Heart left ventricle (tissue), 16 donors: ENCODE measurements at regions not wholly inside any gene's neighbourhood (a gene's known extent, or its start where the extent isn't known, plus 50 kb on each side); places are given as distances from the start of the nearest gene placed in this dataset.

Experiments
- ATAC-seq, 4 donors: fragments of 200-7000 bp; cut with Tn5 transposase; one replicate each; pipeline ENCODE4 v1.9.1; 2020 to 2022; ENCODE audit warnings: moderate library complexity in 4 of 4, mild to moderate bottlenecking in 3 of 4, moderate number of reproducible peaks in 1 of 4
- DNase-seq, 5 donors: peaks; one replicate each; pipeline ENCODE4 v3.0.0-alpha.2; 2020
- H3K27ac ChIP-seq, 12 donors: fragments of 200-600 bp; sonication (generic) in 4 of 12; one replicate each; pipeline versions ENCODE4 v1.5.0 to v1.8.0; 2016 to 2022; ENCODE audit warnings: mild to moderate bottlenecking in 2 of 12
- H3K27me3 ChIP-seq, 9 donors: fragments of 200-600 bp; sonication (generic) in 2 of 9; one replicate each; pipeline versions ENCODE4 v1.5.1 to v1.8.0; 2016 to 2022; ENCODE audit warnings: mild to moderate bottlenecking in 3 of 9
- H3K36me3 ChIP-seq, 9 donors: fragments of 200-600 bp; sonication (generic) in 2 of 9; one replicate each; pipeline versions ENCODE4 v1.5.0 to v1.8.0; 2018 to 2022; ENCODE audit warnings: mild to moderate bottlenecking in 2 of 9
- H3K4me1 ChIP-seq, 12 donors: fragments of 200-600 bp; sonication (generic) in 4 of 12; one replicate each; pipeline versions ENCODE4 v1.5.0 to v1.8.0; 2016 to 2022; ENCODE audit warnings: mild to moderate bottlenecking in 3 of 12
- H3K4me3 ChIP-seq, 12 donors: fragments of 200-600 bp; sonication (generic) in 4 of 12; one replicate each; pipeline versions ENCODE4 v1.5.0 to v1.8.0; 2017 to 2022; ENCODE audit warnings: mild to moderate bottlenecking in 9 of 12, moderate library complexity in 4 of 12
- H3K9me3 ChIP-seq, 12 donors: fragments of 200-600 bp; sonication (generic) in 4 of 12; one replicate each; pipeline versions ENCODE4 v1.5.0 to v1.8.0; 2016 to 2022; ENCODE audit warnings: mild to moderate bottlenecking in 1 of 12
- POLR2A ChIP-seq, 2 donors: fragments of 450-650 bp; IDR thresholded peaks; one replicate each; pipeline ENCODE4 v1.6.1; 2017; ENCODE audit warnings: antibody characterized with exemption in 2 of 2, mild to moderate bottlenecking in 2 of 2, moderate library complexity in 2 of 2
- WGBS, 4 donors: extraction: QIAGEN DNeasy Blood & Tissue Kit in 2 of 4; methylation state at CpG; one replicate each; pipeline versions ENCODE4 v1.1.5 to v1.1.7; 2013 to 2018; 5-methylcytosine and 5-hydroxymethylcytosine counted together
- intact Hi-C, 10 donors: fragments of 100-400 bp; cut with DNase I; formaldehyde crosslinking; loops; one replicate each; pipeline versions ENCODE4 v1.11.1 to v1.14.2; 2022
- TF ChIP-seq, protein P1 (sequence below), 12 donors: fragments of 200-600 bp; sonication (generic) in 4 of 12; IDR thresholded peaks; one replicate each; pipeline versions ENCODE4 v1.5.0 to v1.8.0; 2018 to 2022; ENCODE audit warnings: antibody characterized with exemption in 12 of 12, mild to moderate bottlenecking in 5 of 12
- donor health status: ischemic (EF 13 %, LVEDD 7.1; RV severe dilation, severe dysfunction).
- donor health status: healthy with polysubstance abuse.
- donor health status: DM: no; HTN: yes; CAD: no.
- donor health status: DM: no; HTN: no; CAD: no.
- donor health status: ischemic (EF 25% LVEDD 6.9; RV normal size, moderate dysfunction).
- donor health status: ischemic (EF 25% LVEDD 5.7; RV mildly dilated, moderate dysfunction).
- donor health status: healthy.
- donor health status: DM: yes; HTN: yes; CAD: no.
- donor health status: ischemic (EF 35%, LVEDD 5.7; RV mildly dilated, moderate dysfunction).
- donor health status: nonischemic (EF 11% LVEDD 7.7; RV severe dilation, severe dysfunction).
- donor health status: DM: yes; HTN: yes; CAD: no.
- donor health status: PGD.
- donor health status: ischemic (EF 29% LVEDD 5.4; RV normal size, mild dysfunction).
- donor health status: nonischemic (EF 23%, LVEDD 6.1; RV moderate dilation, normal function).

DNA sequence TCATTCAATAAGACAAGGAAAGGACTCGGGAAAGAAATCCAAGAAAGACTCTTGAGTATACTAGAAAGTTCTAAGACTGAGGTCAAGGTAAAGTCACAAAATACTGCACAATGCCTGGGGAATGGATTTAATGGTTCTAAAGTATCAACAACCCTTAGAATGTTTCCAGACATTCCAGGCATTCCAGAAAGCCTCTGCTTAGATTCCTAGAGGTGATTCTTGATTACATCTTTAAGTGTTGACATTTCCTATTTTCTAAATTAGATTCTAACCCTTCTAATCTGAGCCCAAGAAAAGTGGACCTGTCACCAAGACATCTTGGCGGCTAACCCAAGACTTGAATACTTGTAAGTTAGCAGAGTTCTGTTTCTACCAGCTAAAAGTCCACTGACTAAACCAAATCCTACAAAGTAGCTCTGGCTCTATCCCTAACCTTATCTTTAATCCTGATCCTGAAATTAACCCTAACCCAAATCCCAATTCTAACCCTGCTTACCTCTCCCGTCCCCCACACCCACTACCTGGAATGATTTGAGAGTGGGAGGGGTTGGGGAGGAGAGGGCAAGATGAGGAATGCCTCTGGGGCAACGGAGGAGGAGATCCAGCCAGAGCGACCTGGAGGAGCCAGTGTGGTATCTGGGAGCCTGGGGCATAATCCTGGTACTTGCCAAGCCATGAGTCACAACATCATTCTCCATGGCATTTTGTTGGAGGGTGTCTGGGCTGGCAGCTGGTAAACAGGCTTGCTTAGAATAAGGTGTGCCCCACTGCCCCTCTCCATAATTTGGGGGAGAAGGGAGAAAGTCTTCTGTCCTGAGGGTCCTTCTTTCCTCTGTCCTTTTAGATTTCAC is 93.4 kb upstream of the HOXC13 start:
- Histone ChIP-seq H3K4me1 (no peaks in the 10 kb centered on the region), H3K27ac (no peak overlapping the region), H3K9me3 (no peaks in the 10 kb centered on the region), H3K27me3 (peaks cover 0 to 57% (median 13%) of the 10 kb centered on the region in 9 donors), H3K4me3 (no peak overlapping the region), H3K36me3 (no peaks in the 10 kb centered on the region)
- TF ChIP-seq, protein P1, sequence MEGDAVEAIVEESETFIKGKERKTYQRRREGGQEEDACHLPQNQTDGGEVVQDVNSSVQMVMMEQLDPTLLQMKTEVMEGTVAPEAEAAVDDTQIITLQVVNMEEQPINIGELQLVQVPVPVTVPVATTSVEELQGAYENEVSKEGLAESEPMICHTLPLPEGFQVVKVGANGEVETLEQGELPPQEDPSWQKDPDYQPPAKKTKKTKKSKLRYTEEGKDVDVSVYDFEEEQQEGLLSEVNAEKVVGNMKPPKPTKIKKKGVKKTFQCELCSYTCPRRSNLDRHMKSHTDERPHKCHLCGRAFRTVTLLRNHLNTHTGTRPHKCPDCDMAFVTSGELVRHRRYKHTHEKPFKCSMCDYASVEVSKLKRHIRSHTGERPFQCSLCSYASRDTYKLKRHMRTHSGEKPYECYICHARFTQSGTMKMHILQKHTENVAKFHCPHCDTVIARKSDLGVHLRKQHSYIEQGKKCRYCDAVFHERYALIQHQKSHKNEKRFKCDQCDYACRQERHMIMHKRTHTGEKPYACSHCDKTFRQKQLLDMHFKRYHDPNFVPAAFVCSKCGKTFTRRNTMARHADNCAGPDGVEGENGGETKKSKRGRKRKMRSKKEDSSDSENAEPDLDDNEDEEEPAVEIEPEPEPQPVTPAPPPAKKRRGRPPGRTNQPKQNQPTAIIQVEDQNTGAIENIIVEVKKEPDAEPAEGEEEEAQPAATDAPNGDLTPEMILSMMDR (IDR thresholded peaks at IDR 0.05) = no peak
- no peak for TF ChIP-seq POLR2A (IDR thresholded peaks at IDR 0.05)
- DNase-seq (no peak), ATAC-seq (no peak)
- WGBS, 4 donors = 26 to 40% (median 39%) methylated on average over 5 of the region's 5 CpGs
- intact Hi-C loops = no loop called here

DNA sequence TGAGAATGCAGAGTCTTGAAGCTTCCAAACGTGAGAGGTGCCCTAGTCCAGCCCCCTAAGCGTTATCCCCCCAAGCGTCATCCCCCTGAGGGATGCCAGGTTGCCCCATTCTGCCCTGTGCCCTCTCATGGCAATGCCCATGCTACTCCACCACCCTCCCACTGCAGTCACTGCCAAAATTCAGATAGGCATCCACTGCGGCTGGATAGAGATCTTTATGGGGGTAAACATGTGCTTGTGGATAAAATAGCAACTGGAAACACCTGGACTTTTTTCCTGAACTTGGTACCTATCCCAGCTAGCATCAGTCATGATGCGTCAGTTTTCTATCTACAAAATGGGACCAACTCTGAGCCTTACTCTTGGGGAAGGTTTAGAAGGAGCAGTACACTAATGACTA is 92.7 kb upstream of the HOXC13 start:
- peaks cover 0 to 58% (median 13%) of the 10 kb centered on the region in 9 donors for H3K27me3 ChIP-seq
- H3K4me1 ChIP-seq = no peaks in the 10 kb centered on the region
- H3K36me3 ChIP-seq = no peaks in the 10 kb centered on the region
- ATAC-seq = no peak
- no peaks in the 10 kb centered on the region for H3K9me3 ChIP-seq
- no peak overlapping the region for H3K4me3 ChIP-seq
- no peak for DNase-seq
- H3K27ac ChIP-seq = no peak overlapping the region
- intact Hi-C loops = no loop called here
- TF ChIP-seq, protein P1 (IDR thresholded peaks at IDR 0.05) = no peak
- TF ChIP-seq POLR2A (IDR thresholded peaks at IDR 0.05) = no peak
- WGBS, 4 donors = 70 to 76% (median 74%) methylated on average over 5 of the region's 5 CpGs

DNA sequence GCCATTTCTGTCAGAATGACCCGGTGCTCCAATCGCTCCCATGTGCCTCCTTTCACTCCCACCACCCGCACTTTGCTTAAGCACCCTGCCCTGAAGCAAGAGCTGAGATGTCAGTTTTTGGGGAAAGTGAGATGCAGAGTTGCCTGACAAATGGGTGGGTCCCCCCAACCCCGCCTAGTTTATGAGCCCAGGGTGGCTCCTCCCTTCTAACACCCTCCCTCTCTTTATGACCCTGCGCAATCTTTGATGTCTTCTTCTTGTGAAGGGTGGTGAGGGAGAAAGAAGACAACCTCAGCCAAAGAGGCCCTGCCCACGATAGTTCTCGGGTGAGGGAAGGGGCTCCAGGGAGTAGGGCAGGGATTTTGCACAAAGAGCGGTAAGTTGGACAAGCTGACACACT is 89.5 kb upstream of the HOXC13 start:
- TF ChIP-seq, protein P1 (IDR thresholded peaks at IDR 0.05) = no peak
- no peak for TF ChIP-seq POLR2A (IDR thresholded peaks at IDR 0.05)
- ATAC-seq = no peak
- Histone ChIP-seq H3K27ac (no peak overlapping the region), H3K4me3 (no peak overlapping the region), H3K4me1 (no peaks in the 10 kb centered on the region), H3K27me3 (peaks cover 0 to 55% (median 13%) of the 10 kb centered on the region in 9 donors), H3K36me3 (no peaks in the 10 kb centered on the region), H3K9me3 (no peaks in the 10 kb centered on the region)
- no peak for DNase-seq
- intact Hi-C loops = no loop called here
- WGBS, 4 donors = 75 to 90% (median 83%) methylated on average over 8 of the region's 8 CpGs

DNA sequence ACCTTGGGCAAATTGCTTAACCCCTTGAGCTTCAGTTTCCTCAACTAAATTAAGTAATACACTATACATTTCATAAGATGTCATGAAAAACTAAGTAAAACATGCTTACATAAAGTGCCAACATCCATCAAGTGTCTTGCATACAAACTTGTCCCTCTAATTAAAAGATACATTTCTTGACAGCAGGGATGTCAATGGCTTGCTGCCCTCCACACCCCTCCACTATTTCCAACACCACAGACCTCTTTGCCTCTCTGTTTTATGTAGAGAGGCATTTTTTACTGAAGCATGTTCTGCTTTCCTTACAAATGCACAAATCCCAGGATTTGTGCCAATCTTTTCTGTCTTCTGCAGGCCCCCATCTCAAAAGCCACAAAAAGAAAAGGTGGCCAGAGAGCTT is 89.0 kb upstream of the HOXC13 start:
- no peaks in the 10 kb centered on the region for H3K36me3 ChIP-seq
- no peaks in the 10 kb centered on the region for H3K9me3 ChIP-seq
- no peak for TF ChIP-seq POLR2A (IDR thresholded peaks at IDR 0.05)
- TF ChIP-seq, protein P1 (IDR thresholded peaks at IDR 0.05) = no peak
- DNase-seq (no peak), ATAC-seq (no peak)
- intact Hi-C loops = no loop called here
- no peaks in the 10 kb centered on the region for H3K4me1 ChIP-seq
- no peak overlapping the region for H3K4me3 ChIP-seq
- H3K27me3 ChIP-seq = peaks cover 0 to 53% (median 11%) of the 10 kb centered on the region in 9 donors
- H3K27ac ChIP-seq = no peak overlapping the region
